ENCODE measurements at regions not wholly inside any gene's neighbourhood (a gene's known extent, or its start where the extent isn't known, plus 50 kb on each side); places are given as distances from the start of the nearest gene placed in this dataset.

- Histone ChIP-seq H3K9ac (ENCODE audit: control insufficient read depth, insufficient read depth, low read length) (no peak overlapping the region), H2AFZ (ENCODE audit: control insufficient read depth, low read depth, low read length) (no peak overlapping the region), H3K27me3 (replicated peaks in 1 of 2; ENCODE audit: control insufficient read depth in 2 of 2, insufficient read depth in 2 of 2, low read length in 1 of 2) (no peaks in the 10 kb centered on the region; a peak in 1 of 4 replicates), H3K27ac (ENCODE audit: control insufficient read depth, insufficient read depth) (no peak overlapping the region), H3K4me1 (ENCODE audit: control insufficient read depth, insufficient read depth, low read length) (no peaks in the 10 kb centered on the region), H3K4me3 (no peak overlapping the region), H3K79me2 (ENCODE audit: control insufficient read depth, insufficient read depth, low read length) (no peaks in the 10 kb centered on the region), H3K9me3 (replicated peaks; ENCODE audit: control insufficient read depth, insufficient read depth, low read length) (no peaks in the 10 kb centered on the region), H4K20me1 (ENCODE audit: control insufficient read depth, insufficient read depth) (no peaks in the 10 kb centered on the region), H3K4me2 (ENCODE audit: control insufficient read depth, insufficient read depth) (no peak overlapping the region), H3K36me3 (ENCODE audit: control insufficient read depth in 2 of 2, insufficient read depth in 2 of 2, low read length in 1 of 2) (no peaks in the 10 kb centered on the region)
- intact Hi-C loops (cut with micrococcal nuclease; ENCODE audit: unreplicated experiment) = no loop called here
- ChIA-PET RAD21 (ENCODE audit: unreplicated experiment) (no interaction called here), SMC1A (ENCODE audit: uncharacterized antibody, unreplicated experiment) (interaction anchor here (0.5 to 0.6 kb wide), 2 partner anchors 18 to 107 kb away, joined by 3 to 4 read pairs; no protein-coding TSS in a partner anchor), POLR2A (no interaction called here), CTCF (no interaction called here)
- FAIRE-seq (no peak), DNase-seq (ENCODE audit: low read depth, low spot score) (no peak), ATAC-seq (no peak)
- TF ChIP-seq TAF1 (IDR thresholded peaks at IDR 0.05; ENCODE audit: borderline replicate concordance, low read depth, low read length) (no peak), SMAD5 (IDR thresholded peaks at IDR 0.05; ENCODE audit: low read depth) (no peak), E2F8 (IDR thresholded peaks at IDR 0.05; ENCODE audit: low read depth, partially characterized antibody) (no peak), SRF (IDR thresholded peaks at IDR 0.05; ENCODE audit: low read depth in 2 of 2, low read length in 2 of 2) (no peak), LARP7 (IDR thresholded peaks at IDR 0.05) (no peak)
- in situ Hi-C loops (cut with MboI) = no loop called here
- 46% methylated on average over 4 of the region's 4 CpGs for WGBS (ENCODE audit: insufficient coverage, insufficient replicate concordance, low lambda C conversion rate, missing lambda C conversion rate)
- BruUV-seq (replicated peaks) = no TSS peak
Observed at GRCh38 chr3:107962037-107962436, 128.8 kb downstream of the CD47 start.

All from GM12878 (cell line).